ENCODE measurements at regions not wholly inside any gene's neighbourhood (a gene's known extent, or its start where the extent isn't known, plus 50 kb on each side); places are given as distances from the start of the nearest gene placed in this dataset.
"Not testable (repeated sequence)": the region's sequence is repeated elsewhere in the genome, so short reads cannot be mapped to it uniquely, and the experiment has no call there.

DNA sequence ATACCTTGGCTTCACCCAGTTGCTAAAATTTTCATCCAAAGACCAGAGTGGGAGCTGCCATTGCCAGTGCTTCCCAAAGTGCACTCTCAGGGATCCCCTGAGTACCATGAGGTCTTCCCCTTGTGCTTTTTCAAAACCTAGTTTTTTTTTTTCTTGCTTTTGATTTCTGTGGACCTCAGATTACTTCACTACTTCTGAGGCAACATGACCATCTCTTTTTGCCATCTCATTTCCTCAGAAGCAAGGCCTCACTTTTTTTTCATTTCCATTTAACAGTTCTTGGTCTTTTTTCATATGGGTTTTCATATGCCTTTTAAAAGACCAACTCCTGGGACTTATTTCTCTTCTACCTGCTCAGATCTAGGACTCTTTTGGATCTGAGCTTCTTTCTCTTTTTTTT is 64.1 kb upstream of the MMS22L start:
- DNase-seq, result peak; percentile 4 to 50

GRCh38 chr6:97361286-97361685 is 78.3 kb upstream of the MMS22L start:
- no peak for DNase-seq

- DNase-seq, result no peak
Measured at GRCh38 chr6:97364327-97364726, 81.3 kb upstream of the MMS22L start.

DNA sequence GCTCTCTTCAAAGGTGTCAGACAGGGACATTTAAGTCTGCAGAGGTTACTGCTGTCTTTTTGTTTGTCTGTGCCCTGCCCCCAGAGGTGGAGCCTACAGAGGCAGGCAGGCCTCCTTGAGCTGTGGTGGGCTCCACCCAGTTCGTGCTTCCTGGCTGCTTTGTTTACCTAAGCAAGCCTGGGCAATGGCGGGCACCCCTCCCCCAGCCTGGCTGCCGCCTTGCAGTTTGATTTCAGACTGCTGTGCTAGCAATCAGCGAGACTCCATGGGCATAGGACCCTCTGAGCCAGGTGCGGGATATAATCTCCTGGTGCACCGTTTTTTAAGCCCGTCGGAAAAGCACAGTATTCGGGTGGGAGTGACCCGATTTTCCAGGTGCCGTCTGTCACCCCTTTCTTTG is 99.1 kb upstream of the MMS22L start:
- DNase-seq, result not testable (repeated sequence)

DNA sequence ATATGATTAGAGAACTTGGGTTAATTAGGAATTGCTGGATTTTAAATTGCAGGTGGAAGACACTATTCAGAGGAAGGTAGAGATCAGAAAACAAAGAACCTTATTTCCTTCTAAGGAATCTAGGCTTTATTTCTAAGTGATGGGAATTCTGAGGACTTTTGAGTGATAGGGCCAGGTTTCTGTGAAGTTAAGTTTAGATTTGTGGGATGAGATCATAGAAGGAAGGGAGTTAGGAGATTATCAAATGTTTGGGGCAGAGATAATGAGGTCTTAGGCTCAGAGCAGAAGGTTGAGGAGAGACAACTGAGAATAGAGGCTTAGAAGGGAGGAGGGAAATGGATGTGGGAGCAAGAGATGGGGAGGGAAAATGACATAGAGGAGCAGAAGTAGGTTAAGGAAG is 109.7 kb upstream of the MMS22L start:
- no peak for DNase-seq

- DNase-seq, result peak; percentile 69 to 80
Measured at GRCh38 chr6:97394160-97394748, 111.2 kb upstream of the MMS22L start.

GRCh38 chr6:97396880-97397279 is 113.9 kb upstream of the MMS22L start:
- no peak for DNase-seq

- DNase-seq, result no peak
Measured at GRCh38 chr6:97399208-97399607, 116.2 kb upstream of the MMS22L start.

DNA sequence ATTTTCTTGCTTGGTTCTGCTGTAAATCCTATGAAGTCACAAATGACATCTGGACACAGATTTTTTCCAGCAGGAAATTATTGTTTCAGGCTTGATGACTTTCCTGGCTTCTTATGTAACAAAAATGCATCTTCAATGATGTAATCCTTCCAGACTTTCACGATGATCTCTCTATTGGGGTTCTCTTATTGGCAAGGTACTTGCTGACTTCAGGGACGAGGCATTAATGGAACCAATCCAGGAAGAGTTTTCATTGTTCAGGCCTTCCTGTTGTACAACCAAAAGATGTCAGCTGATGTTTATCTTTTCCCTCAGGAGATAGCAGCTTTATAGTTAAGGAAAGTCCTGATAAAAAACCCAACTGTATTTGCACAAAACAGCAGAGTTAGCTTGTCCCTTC is 118.5 kb upstream of the MMS22L start:
- DNase-seq, result no peak

- no peak for DNase-seq
Measured at GRCh38 chr6:97405818-97406409, 122.9 kb upstream of the MMS22L start.

DNA sequence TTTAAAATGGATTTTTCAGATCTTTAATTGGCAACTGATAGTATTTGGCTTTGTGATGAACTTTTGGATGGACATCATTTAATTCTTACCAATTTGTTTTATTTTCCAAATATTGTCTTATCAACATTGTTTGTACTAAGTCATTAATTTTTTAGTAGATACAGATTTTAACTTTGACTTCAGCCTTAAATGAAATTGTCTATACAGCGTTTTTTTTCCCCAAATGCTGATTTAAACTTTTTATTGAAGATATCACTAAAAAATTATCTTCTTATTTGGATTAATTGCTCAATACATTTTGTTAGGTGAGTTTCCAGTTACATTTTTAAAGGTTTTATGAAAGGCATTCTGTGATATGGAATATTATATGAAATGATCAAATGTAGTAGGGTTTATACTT is 123.6 kb upstream of the MMS22L start:
- DNase-seq, result no peak

DNA sequence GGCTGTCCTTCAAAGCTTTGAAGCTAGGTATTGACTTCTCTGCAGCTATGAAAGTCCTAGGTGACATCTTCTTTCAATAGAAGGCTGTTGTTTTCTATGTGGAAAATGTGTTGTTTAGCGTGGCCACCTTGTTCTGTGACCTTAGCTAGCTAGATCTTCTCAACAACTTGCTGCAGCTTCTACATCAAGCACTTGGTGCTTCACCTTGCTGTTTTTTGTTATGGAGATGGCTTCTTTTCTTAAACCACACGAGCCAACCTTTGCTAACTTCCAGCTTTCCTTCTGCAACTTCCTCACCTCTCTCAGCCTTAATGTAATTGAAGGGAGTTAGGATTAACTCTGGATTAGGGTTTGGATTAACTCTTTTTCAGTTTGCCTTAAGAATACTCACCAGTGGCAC is 128.6 kb upstream of the MMS22L start:
- DNase-seq, result no peak

GRCh38 chr6:97412511-97412910 is 129.5 kb upstream of the MMS22L start:
- DNase-seq, result no peak

DNA sequence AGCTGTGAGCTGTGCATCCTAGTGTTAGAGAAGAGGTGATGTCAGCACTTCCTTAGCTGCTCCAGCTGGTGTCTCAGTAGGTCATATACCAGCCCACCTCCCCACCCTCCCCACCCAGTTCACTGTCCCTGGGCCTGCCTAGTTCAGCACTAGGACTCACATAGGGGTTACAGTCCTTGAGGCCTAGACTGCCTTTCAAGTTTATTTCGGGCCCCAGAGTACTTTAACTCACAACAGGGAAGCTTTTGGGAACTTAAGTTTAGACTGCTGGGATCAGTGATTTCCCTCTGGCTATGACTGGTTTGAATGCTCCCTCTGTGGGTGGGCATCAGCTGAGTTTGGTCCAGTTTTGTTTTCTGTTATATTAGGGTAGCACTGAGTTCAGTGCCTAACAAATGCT is 139.2 kb upstream of the MMS22L start:
- DNase-seq, result no peak

DNA sequence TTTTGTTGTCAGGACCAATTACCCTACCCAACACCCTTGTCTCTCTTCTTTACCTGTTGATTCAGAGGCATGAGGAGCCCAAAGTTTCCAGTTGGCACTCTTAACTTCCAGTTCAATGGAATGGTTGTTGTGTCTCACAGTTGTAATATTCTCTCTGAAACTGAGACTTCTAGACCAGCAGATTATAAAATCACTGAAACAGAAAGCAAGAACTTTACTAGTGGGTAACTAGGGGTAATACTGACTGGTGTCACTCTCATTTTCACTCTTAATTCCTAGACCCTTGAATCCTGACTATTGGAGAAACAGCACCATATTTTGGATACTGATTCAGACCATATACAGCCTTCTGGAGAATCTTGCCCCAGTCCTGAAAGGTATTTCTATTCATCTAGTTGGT is 140.2 kb upstream of the MMS22L start:
- no peak for DNase-seq

DNA sequence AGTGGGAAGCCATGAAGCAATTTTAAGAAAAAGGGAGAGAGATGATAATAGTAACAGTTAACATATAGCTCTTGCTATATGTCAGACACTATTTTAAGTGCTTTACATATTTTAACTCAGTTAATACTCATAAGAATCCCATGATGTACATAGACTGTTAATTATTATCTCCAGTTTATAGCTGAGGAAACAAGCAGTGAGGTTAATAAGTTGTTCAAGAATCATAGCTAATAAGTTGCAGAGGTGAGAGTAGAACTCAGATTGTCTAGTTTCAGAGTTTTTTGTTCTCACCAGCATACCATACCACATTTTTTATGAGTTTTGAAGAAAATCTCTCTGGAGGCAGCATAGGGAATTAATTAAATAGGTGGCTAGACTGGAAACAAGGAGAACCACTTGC is 144.6 kb upstream of the MMS22L start:
- no peak for DNase-seq

DNA sequence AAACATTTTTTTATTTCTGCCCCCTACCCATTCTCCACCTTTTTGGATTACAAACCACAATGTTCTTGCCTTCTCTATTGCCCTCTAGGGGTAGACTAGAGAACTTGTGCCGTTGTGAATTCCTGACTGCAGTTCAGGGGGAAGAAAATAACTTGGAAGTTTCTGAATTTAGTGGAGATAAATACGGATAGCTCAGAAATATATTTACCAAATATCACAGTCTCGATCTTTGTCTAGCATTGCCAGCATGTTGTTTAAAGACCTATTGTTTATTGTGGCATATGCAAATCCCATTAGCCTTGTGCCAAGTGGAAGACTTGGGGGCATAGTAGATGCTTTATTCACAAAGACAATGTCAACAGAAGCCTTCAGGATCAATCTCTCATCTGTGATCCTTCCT is 154.1 kb upstream of the MMS22L start:
- DNase-seq, result peak in 1 of 2 donors; percentile 12

DNA sequence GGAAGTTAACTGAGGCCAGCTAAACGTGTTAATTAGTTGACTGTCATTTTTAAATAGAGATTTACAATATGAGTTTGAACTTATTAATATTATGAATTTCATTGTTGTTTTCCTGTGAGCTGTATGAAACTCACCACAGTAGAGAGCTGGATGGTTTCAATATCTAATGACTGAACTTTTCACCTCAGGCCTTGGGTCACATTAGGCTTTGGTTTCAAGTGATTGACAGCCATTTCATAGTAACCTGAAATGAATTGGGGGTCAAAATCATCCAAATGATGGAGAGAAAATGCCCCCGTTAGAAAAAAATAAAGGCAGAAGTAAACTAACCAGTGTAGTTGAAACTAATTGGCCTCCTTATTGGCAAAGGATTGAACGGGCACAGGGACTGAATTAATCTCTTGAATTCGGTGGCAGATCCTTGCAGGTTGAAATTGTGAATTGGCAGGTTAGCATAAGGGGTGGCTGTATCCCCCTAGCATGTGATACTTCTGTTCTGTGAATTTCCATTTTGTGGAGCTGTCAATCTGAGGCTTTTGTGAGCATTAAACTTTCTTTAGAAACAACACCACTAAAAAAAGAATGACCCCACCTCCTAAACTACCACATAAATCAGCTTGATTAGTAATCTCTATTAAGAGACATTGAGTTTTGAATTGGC is 155.1 kb upstream of the MMS22L start:
- no peak for DNase-seq

DNA sequence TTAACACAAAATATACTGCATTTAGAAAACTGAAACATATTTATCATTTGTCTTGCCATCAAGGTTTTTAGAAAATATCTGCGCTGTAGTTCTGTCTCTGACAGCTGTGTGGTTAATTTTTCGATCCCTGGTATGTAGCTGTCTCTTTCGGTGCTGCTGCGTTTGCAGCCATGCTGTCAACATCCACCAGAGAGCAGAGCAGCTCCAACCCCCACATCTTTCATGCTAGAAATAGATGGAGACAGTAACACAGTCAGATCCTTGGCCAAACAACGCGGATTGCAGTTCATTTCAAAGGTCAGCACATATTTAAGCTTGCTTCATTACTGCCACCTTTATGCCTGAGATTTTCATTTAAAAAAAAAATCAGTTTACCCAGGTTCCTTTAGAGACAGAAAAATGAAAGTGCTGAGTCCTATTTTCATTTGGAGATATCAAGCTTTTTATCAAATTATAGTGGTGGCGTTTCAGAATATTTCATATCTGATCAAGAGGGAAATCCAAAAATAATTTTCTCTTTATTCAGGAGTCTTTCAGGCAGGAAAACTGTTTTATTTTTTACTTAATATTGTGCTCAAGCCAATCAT is 157.7 kb upstream of the MMS22L start:
- no peak for DNase-seq

DNA sequence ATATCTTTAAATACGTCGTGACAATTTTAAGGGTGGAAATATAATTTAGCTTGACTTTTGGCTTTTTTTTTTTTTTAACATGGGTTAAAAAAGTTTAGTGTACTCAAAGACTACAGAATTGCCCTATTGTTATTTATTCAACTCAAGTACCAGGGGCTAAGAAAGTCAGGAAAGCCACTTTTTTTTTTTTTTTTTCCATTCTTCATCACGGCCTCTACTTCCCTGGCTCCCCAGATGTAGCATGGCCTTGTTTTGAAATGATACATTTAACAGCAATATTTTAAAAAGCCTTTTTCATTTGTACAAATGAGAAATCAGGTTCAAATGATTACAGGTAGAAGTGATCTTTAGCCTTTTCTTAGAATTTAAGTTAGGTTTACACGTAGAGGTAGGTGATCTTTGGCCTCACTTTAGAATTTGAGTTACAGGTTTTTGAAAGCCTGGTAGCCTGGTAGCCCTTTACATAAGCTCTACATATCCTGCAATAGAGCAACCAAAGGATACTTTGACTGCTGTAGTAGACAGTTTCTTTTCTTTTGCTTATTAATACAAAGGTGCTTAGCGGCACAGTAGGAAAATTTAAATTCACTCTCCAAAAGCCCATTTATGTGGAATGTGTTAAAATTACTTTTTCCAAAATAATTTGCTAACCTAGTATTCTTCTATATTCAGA is 160.5 kb upstream of the MMS22L start:
- DNase-seq, result no peak

DNA sequence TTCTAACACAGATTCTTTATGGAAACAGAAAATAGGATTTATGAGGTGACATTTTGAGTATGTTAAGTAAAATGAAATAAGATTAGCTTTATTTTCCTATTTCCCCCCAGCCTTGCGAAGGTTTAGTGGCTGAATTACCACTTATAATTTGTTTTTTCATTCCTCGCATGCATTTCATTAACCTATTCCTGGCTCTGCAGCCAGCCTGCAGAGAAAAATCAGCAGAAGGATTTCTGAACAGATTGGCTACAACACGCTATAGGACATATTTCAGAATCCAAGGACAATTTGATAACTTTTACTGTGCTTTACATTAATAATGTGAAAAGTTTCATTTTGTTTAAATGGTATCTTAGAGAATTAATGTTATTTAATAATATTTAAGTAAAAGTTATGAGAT is 162.4 kb upstream of the MMS22L start:
- DNase-seq, result no peak

DNA sequence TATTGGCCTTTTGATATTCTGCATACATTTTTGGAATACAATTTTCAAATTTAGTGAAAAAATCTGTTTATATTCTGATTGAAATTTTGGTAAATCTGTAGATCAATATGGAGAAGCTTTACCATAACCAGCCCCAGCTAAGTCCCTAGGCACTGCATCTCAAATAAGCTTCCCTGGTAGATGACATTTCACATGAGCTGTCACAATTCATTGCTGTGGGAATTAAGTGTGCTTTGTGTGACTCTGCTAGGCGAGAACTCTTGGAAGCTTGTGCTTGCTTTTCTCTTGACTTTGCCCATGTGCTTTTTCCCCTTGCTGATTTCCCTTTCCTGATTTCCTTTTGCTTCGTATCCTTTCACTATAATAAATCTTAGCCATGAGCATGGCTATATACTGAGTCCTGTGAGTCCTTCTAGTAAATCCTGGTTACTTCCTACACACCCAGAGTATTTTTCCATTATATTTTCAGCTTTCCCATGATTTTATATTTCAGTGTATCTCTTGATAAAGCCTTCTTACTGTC is 166.5 kb upstream of the MMS22L start:
- no peak for DNase-seq

GRCh38 chr6:97450087-97450486 is 167.1 kb upstream of the MMS22L start:
- no peak for DNase-seq
